ENCODE measurements at regions not wholly inside any gene's neighbourhood (a gene's known extent, or its start where the extent isn't known, plus 50 kb on each side); places are given as distances from the start of the nearest gene placed in this dataset.

- TF ChIP-seq TAF1 (IDR thresholded peaks at IDR 0.05; ENCODE audit: low read depth, low read length) (no peak), POLR2AphosphoS5 (IDR thresholded peaks at IDR 0.05; ENCODE audit: low read depth, low read length) (no peak)
Measured at GRCh38 chr13:68550330-68550729, 1320.2 kb upstream of the PCDH9 start.
